SU-DHL-6 (cell line): ENCODE measurements at regions not wholly inside any gene's neighbourhood (a gene's known extent, or its start where the extent isn't known, plus 50 kb on each side); places are given as distances from the start of the nearest gene placed in this dataset.
"Not testable (repeated sequence)": the region's sequence is repeated elsewhere in the genome, so short reads cannot be mapped to it uniquely, and the experiment has no call there.

Experiments used
- EZH2phosphoT487 ChIP-seq: fragments of 200-600 bp; sonication (generic), shearing (Covaris generic); conservative IDR thresholded peaks from 2 replicates; pipeline ENCODE4 v1.6.1; 2018; ENCODE audit warnings: mild to moderate bottlenecking, antibody characterized with exemption, low read length, moderate library complexity, mixed read lengths
- TF ChIP-seq, protein P1 (sequence below): fragments of 200-600 bp; sonication (generic); IDR thresholded peaks from one replicate; pipeline ENCODE4 v1.5.1; 2017; ENCODE audit warnings: antibody characterized with exemption, mild to moderate bottlenecking, low read length, moderate library complexity; ENCODE audit not compliant: insufficient read depth, poor library complexity, severe bottlenecking

- TF ChIP-seq, protein P1, sequence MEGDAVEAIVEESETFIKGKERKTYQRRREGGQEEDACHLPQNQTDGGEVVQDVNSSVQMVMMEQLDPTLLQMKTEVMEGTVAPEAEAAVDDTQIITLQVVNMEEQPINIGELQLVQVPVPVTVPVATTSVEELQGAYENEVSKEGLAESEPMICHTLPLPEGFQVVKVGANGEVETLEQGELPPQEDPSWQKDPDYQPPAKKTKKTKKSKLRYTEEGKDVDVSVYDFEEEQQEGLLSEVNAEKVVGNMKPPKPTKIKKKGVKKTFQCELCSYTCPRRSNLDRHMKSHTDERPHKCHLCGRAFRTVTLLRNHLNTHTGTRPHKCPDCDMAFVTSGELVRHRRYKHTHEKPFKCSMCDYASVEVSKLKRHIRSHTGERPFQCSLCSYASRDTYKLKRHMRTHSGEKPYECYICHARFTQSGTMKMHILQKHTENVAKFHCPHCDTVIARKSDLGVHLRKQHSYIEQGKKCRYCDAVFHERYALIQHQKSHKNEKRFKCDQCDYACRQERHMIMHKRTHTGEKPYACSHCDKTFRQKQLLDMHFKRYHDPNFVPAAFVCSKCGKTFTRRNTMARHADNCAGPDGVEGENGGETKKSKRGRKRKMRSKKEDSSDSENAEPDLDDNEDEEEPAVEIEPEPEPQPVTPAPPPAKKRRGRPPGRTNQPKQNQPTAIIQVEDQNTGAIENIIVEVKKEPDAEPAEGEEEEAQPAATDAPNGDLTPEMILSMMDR: not testable (repeated sequence)
- TF ChIP-seq EZH2phosphoT487: not testable (repeated sequence)
Observed at GRCh38 chr2:176929387-176929786, 283.2 kb upstream of the HNRNPA3 start.
